Activated T-cell treated with anti-CD3 and anti-CD28 coated beads for 24 hours (primary cell): ENCODE measurements at regions not wholly inside any gene's neighbourhood (a gene's known extent, or its start where the extent isn't known, plus 50 kb on each side); places are given as distances from the start of the nearest gene placed in this dataset.

Experiments
- DNase-seq: peaks from one replicate; pipeline ENCODE4 v3.0.0-alpha.2; 2020; ENCODE audit warnings: low read depth

DNA sequence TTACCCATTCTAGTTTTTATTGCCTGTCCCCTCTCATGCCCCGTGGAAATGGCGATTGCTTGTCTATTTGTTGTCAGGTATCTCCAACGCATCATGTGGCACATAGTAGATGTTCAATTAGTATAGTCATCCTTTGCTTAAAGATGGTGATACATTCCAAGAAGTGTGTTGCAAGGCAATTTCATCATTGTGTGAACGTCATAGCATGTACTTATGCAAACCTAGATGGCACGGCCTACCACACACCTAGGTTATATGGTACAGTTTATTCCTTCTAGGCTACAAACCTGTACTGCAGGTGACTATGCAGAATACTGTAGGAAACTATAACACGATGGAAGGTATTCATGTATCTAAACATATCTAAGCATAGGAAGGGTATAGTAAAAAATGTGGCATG, 163.9 kb upstream of the DAPK1 start:
- no peak for DNase-seq

GRCh38 chr9:87334366-87334765, 163.3 kb upstream of the DAPK1 start:
- no peak for DNase-seq

- DNase-seq = no peak
Measured at GRCh38 chr9:87336407-87336806, 161.3 kb upstream of the DAPK1 start.

- DNase-seq = no peak
Measured at GRCh38 chr9:87336914-87337333, 160.7 kb upstream of the DAPK1 start.

GRCh38 chr9:87337335-87338087, 160.2 kb upstream of the DAPK1 start:
- DNase-seq = no peak

- no peak for DNase-seq
Measured at GRCh38 chr9:87338088-87338989, 159.3 kb upstream of the DAPK1 start.

GRCh38 chr9:87340391-87340790, 157.3 kb upstream of the DAPK1 start:
- no peak for DNase-seq

GRCh38 chr9:87342743-87343142, 154.9 kb upstream of the DAPK1 start:
- DNase-seq = no peak

GRCh38 chr9:87343816-87344430, 153.7 kb upstream of the DAPK1 start:
- DNase-seq = no peak

- DNase-seq = no peak
Measured at GRCh38 chr9:87346061-87346665, 151.5 kb upstream of the DAPK1 start.

DNA sequence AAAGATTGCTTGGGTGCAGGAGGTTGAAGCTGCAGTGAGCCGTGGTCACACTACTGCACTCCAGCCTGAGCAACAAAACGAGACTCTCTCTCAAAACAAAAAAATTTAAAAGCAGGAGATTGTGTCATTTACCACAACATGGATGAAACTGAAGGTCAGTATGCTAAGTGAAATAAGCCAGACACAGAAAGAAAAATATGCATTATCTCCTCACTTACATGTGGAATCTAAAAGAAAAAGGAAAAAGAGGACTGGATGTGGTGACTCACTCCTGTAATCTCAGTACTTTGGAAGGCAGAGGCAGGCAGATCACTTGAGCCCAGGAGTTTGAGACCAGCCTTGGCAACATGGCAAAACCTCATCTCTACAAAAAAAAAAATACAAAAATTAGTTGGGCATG, 146.8 kb upstream of the DAPK1 start:
- no peak for DNase-seq

GRCh38 chr9:87353301-87353700, 144.4 kb upstream of the DAPK1 start:
- no peak for DNase-seq

DNA sequence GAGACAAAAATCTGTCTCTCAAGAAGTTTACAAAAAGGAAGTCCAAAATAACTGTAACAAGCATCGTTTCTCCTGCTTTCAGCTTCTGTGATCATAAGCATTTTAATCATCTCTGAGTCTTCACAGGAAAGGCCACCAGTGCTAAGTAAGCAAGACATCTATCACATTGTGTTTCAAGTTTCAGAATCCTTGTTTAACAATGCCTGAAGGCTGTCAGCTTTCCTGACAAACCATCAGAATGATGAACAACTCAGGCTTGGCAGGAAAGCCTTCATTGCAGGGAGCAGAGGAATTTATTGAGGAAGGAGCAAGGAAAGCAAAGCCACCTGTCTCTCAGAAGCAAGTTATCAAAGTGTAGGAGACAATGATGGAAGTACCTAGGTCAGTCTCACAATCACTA, 143.5 kb upstream of the DAPK1 start:
- no peak for DNase-seq

GRCh38 chr9:87357600-87357999, 140.1 kb upstream of the DAPK1 start:
- DNase-seq = no peak

DNA sequence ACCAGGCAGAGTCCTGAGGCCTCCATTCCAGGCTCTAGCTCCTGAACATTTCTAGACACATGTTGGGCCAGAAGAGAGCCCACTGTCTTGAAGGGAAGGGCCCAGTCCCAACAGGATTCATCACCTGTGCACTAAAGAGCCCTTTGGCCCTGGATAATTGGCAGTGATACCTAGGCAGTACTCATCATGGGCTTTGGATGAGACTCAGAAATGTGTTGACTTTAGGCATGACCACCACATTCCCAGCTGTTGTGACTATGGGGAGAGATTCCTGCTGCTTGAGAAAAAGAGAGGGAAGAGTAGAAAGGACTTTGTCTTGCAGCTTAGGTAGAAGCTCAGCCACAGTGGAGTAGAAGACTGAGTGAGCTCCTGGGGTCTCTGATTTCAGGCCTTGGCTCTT, 138.4 kb upstream of the DAPK1 start:
- DNase-seq = no peak

DNA sequence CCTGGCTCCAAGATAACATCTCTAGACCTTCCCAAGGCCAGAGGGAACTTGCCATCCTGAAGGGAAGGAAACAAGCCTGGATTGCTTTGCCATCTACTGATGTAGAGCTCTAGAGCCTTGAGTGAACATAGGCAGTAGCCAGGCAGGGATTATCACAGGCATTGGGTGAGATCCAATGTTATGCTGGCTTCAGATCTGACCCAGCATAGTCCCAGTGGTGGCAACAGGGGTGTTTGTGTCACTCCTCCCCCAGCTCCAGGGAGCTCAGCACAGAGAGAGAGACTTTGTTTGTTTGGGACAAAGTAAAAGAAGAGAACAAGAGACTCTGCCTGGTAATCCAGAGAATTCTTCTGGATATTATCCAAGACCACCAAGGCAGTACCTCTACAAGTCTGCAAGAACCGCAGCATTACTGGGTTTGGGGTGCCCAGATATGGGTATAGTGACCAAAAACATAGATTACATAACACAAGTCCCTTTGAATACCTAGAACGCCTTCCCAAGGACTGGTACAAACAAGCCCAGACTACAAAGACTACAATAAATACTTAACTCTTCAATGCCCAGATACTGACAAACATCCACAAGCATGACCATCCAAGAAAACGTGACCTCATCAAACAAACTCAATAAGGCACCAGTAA, 137.6 kb upstream of the DAPK1 start:
- DNase-seq = no peak

DNA sequence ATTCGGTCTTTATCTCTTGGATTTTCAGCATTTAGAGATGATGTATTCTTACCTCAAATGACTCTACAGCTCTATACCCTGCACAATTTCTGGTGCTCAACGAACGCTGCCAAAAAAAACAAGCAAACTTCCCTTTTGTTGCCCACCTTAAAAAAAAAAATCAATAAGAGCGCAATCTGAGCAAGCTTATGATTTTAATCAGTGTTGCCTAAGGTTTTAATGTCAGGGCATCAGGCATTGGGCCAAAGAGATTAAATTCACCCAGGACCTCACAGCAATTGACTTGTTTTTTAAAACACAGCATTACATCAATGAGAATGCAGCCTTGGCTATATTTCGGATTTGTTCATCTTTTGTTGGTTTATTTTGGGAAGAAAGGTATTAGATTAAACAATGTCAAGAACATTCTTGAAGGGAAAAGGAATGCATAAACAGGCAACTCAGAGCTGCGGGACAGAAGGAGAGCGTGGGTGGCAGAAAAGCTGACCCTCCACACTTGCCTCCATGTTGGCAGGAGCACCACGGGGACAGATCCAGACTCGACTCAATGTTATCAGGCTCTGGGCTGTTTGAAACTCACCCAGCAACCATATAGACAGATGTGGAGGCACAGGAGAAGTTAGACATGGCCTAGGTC, 127.5 kb upstream of the DAPK1 start:
- no peak for DNase-seq

DNA sequence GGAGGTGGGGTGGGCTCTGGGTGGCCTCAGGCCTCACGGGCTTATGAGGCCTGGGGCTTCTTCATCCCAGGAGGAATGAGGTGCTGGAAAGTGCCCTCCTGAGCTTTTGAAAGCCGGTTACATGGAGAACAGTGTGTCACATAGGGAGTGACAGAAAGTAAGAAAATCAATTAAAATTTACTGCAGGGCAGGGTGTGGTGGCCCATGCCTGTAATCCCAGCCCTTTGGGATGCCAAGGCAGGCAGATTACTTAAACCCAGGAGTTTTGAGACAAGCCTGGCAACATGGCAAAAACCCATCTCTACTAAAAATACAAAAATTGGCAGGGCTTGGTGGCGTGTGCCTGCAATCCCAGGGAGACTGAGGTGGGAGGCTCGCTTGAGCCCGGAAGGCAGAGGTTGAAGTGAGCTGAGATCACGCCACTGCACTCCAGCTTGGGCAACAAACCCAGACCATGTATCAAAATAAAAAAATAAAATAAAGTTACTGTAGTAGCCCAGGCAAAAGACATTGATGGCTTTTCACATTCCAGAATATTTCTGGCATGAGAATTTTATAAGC, 125.8 kb upstream of the DAPK1 start:
- no peak for DNase-seq

DNA sequence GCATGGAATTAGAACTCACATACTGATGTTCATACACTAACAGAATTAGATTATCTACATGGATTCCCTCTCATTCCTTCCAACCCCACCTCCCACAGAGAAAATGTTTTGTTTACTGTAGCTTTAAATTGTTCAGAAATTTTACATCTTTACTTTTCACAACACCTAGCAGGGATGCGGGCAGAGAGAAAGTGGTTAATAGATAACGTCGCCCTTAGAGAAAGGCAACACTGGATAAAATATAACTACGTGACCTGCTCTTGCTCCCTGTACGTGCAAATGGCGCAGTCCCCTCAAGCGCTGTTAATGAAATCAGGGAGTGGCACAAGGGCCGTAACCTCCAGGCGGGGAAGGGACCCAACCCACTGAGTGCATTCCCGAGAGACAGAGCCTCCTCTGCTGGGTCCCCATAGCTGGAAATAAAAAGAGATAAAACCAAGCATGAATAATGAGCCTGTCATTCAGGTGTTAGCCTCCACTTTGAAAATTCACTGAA, 125.3 kb upstream of the DAPK1 start:
- DNase-seq = no peak

DNA sequence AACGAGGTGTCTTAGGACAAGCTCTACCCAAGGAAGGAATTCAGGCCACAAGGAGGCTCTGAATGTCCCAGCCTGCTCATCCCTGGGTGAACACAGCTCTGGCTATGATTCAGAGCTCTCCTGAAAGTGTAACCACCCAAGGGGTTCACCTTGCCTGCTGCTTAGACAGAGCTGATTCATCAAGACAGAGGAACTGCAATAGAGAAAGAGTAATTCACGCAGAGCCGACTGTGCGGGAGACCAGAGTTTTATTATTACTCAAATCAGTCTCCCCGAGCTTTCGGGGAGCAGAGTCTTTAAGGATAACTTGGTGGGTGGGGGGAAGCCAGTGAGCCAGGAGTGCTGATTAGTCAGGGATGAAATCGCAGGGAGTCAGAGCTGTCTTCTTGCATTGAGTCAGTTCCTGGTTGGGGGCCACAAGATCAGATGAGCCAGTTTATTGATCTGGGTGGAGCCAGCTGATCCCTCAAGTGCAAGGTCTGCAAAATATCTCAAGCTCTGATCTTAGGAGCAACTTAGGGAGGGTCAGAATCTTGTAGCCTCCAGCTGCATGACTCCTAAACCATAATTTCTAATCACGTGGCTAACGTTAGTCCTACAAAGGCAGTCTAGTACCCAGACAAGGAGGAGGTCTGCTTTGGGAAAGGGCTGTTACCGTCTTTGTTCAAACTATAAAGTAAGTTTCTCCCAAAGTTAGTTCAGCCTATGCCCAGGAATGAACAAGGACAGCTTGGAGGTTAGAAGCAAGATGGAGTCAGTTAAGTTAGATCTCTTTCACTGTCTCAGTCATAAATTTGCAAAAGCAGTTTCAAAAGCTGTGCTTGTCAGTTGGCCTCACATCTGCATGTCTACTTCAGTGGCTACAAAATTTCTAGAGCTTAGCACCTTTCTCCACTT, 123.4 kb upstream of the DAPK1 start:
- peak; percentile 17 for DNase-seq
